ENCODE measurements at regions not wholly inside any gene's neighbourhood (a gene's known extent, or its start where the extent isn't known, plus 50 kb on each side); places are given as distances from the start of the nearest gene placed in this dataset.

GRCh38 chr2:20925265-20925889 is 102.5 kb upstream of the LDAH start:
- FAIRE-seq = no peak
- DNase-seq (ENCODE audit: insufficient read length, low spot score) = no peak
- no peak for TF ChIP-seq CTCF (IDR thresholded peaks at IDR 0.05; ENCODE audit: insufficient read depth, missing control alignments)

- DNase-seq (ENCODE audit: insufficient read length, low spot score) (no peak), FAIRE-seq (no peak)
- TF ChIP-seq CTCF (IDR thresholded peaks at IDR 0.05; ENCODE audit: insufficient read depth, missing control alignments) = no peak
These were observed 96.4 kb upstream of the LDAH start for GRCh38 chr2:20919297-20919800.

GRCh38 chr2:20917719-20918572 is 95.0 kb upstream of the LDAH start:
- TF ChIP-seq CTCF (IDR thresholded peaks at IDR 0.05; ENCODE audit: insufficient read depth, missing control alignments) = no peak
- DNase-seq (ENCODE audit: insufficient read length, low spot score) (no peak), FAIRE-seq (no peak)

- FAIRE-seq (no peak), DNase-seq (ENCODE audit: insufficient read length, low spot score) (no peak)
- no peak for TF ChIP-seq CTCF (IDR thresholded peaks at IDR 0.05; ENCODE audit: insufficient read depth, missing control alignments)
These were observed 94.4 kb upstream of the LDAH start for GRCh38 chr2:20917287-20917660.

- DNase-seq (ENCODE audit: insufficient read length, low spot score) = no peak
- no peak for FAIRE-seq
- peak; percentile 6 for TF ChIP-seq CTCF (IDR thresholded peaks at IDR 0.05; ENCODE audit: insufficient read depth, missing control alignments)
These were observed 93.8 kb upstream of the LDAH start for GRCh38 chr2:20916604-20917286.

- FAIRE-seq (no peak), DNase-seq (ENCODE audit: insufficient read length, low spot score) (no peak)
- no peak for TF ChIP-seq CTCF (IDR thresholded peaks at IDR 0.05; ENCODE audit: insufficient read depth, missing control alignments)
These were observed 92.4 kb upstream of the LDAH start for GRCh38 chr2:20915271-20915670.
